ENCODE measurements at regions not wholly inside any gene's neighbourhood (a gene's known extent, or its start where the extent isn't known, plus 50 kb on each side); places are given as distances from the start of the nearest gene placed in this dataset.

DNA sequence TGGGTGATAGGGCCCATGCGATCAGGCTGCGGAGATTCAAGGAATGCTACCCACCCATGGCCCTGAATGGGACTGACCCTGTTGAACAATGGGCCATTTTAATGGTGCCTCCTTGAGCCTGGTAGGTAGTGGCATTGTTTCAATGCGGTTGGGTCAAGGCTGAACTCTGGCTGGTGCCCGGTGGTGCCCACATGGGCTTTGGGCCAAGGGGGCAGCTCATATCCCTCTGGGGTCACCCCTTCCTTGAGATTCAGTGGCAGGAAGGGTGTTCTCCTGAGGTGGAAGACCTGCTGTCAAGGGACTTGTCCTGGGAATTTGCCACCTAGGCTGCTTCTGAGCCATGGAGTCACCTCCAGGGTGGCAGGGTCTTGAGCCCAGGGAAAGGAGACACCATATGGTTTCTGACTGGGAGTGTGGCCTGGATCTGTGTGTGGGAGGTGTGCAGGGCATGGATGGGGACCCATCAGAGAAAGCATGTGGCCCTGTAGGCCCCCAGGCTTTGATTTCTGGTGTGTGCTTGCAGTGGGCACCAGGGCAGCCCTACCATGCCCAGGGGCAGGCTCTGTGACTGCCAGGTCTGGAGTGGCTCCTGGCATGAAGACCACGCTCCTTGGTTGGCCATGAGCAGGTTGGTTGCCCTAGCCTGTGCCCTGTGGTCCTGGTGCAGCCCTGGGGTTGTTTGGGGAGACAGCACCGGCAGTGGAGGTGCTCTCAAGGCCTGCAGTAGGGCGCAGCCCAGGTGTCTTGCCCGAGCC is 199.9 kb downstream of the UBE3A start:
- TF ChIP-seq, protein P1, sequence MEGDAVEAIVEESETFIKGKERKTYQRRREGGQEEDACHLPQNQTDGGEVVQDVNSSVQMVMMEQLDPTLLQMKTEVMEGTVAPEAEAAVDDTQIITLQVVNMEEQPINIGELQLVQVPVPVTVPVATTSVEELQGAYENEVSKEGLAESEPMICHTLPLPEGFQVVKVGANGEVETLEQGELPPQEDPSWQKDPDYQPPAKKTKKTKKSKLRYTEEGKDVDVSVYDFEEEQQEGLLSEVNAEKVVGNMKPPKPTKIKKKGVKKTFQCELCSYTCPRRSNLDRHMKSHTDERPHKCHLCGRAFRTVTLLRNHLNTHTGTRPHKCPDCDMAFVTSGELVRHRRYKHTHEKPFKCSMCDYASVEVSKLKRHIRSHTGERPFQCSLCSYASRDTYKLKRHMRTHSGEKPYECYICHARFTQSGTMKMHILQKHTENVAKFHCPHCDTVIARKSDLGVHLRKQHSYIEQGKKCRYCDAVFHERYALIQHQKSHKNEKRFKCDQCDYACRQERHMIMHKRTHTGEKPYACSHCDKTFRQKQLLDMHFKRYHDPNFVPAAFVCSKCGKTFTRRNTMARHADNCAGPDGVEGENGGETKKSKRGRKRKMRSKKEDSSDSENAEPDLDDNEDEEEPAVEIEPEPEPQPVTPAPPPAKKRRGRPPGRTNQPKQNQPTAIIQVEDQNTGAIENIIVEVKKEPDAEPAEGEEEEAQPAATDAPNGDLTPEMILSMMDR (IDR thresholded peaks at IDR 0.05) = no peak
- no peak for TF ChIP-seq POLR2A (IDR thresholded peaks at IDR 0.05)

Measured in uterus (tissue), 2 donors.